Stomach (tissue), 8 donors: ENCODE measurements at regions not wholly inside any gene's neighbourhood (a gene's known extent, or its start where the extent isn't known, plus 50 kb on each side); places are given as distances from the start of the nearest gene placed in this dataset.

Source experiments
- DNase-seq, 2 donors: peaks; one replicate each; pipeline versions ENCODE4 v3.0.0 to v3.0.0-alpha.2; 2013 to 2019
- H3K27ac ChIP-seq, 5 donors: fragments of 200-600 bp in 4 of 5; sonication (generic) in 4 of 5; one replicate each; pipeline ENCODE4 v1.5.1; 2013 to 2019; ENCODE audit warnings: mild to moderate bottlenecking in 1 of 5, moderate library complexity in 1 of 5
- H3K27me3 ChIP-seq, 3 donors: fragments of 200-600 bp; sonication (generic); one replicate each; pipeline ENCODE4 v1.5.1; 2017 to 2019; ENCODE audit warnings: mixed run types in 1 of 3
- H3K36me3 ChIP-seq, 4 donors: fragments of 200-600 bp; sonication (generic); 1 replicate in 3 of 4; 2 replicates in 1 of 4; pipeline ENCODE4 v1.5.1; 2016 to 2019
- H3K4me1 ChIP-seq, 4 donors: fragments of 200-600 bp; sonication (generic); one replicate each; pipeline ENCODE4 v1.5.1; 2016 to 2019
- H3K4me3 ChIP-seq, 4 donors: fragments of 200-600 bp; sonication (generic) in 3 of 4; one replicate each; pipeline ENCODE4 v1.5.1; 2016 to 2019; ENCODE audit warnings: mild to moderate bottlenecking in 1 of 4
- H3K9me3 ChIP-seq, 4 donors: fragments of 200-600 bp; sonication (generic); one replicate each; pipeline ENCODE4 v1.5.1; 2016 to 2019
- CTCF ChIP-seq, 7 experiments: fragments of 450-650 bp in 4 of 7; fragments of 200-600 bp in 3 of 7; sonication (generic) in 3 of 7; IDR thresholded peaks; one replicate each; pipeline ENCODE4 v1.5.1; 2016 to 2019; ENCODE audit warnings: antibody characterized with exemption in 7 of 7, control low read depth in 2 of 7, mild to moderate bottlenecking in 1 of 7
- EP300 ChIP-seq: sonication (generic); formaldehyde crosslinking; IDR thresholded peaks from one replicate; pipeline ENCODE4 v1.6.1; 2017; ENCODE audit warnings: antibody characterized with exemption
- POLR2A ChIP-seq, 4 donors: fragments of 450-650 bp; IDR thresholded peaks; one replicate each; pipeline ENCODE4 v1.6.1; 2016; ENCODE audit warnings: antibody characterized with exemption in 4 of 4, control low read depth in 2 of 4, mild to moderate bottlenecking in 1 of 4, moderate library complexity in 1 of 4
- POLR2AphosphoS5 ChIP-seq, 3 donors: sonication (generic); formaldehyde crosslinking; IDR thresholded peaks; one replicate each; pipeline ENCODE4 v1.6.1; 2016; ENCODE audit warnings: antibody characterized with exemption in 3 of 3
- WGBS, 5 donors: extraction: QIAGEN DNeasy Blood & Tissue Kit in 3 of 5; methylation state at CpG; one replicate each; pipeline versions ENCODE4 v1.1.5 to v1.1.7; 2013 to 2018; 5-methylcytosine and 5-hydroxymethylcytosine counted together
- intact Hi-C: fragments of 100-400 bp; cut with DNase I; formaldehyde crosslinking; loops from one replicate; pipeline ENCODE4 v1.15.1; 2023; ENCODE audit warnings: low total_unique reads
- donor health status: healthy with polysubstance abuse.
- donor health status: Bipolar disorder and iron deficiency.
- donor health status: healthy.

DNA sequence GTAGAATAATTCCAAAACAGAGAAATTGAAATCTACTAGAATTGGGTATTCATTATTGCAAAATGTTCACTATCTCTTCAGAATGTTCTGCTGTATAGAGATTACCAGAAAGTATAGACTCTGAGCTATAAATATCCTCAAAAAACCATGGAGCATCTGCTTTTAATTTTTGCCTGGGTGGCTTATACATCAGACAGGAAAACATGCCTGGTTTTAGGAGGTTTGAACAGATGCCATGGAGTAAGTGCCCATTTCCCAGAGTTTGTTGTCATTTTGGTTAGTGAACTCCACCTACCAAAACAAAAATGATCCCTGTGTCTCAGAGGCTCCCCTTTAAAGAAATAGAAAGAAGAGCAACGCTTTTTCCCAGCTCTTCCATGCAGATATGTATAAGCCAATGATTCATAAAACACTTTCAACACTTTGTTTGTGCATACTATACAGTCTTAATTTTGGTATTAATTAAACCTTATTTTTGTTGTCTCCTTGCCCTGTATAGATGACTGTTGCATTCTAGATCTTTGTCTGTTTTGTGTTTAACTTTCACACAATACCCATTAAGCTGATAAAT is 68.7 kb downstream of the MEPE start:
- Histone ChIP-seq H3K27me3 (no peaks in the 10 kb centered on the region), H3K27ac (no peak overlapping the region), H3K4me1 (no peaks in the 10 kb centered on the region), H3K9me3 (no peaks in the 10 kb centered on the region), H3K4me3 (no peak overlapping the region), H3K36me3 (no peaks in the 10 kb centered on the region)
- TF ChIP-seq EP300: no peak
- no peak for TF ChIP-seq POLR2A (IDR thresholded peaks at IDR 0.05)
- TF ChIP-seq CTCF (IDR thresholded peaks at IDR 0.05): no peak
- TF ChIP-seq POLR2AphosphoS5 (IDR thresholded peaks at IDR 0.05): no peak
- no peak for DNase-seq
- intact Hi-C loops: no loop called here
- 71 to 87% (median 78%) methylated on average over 1 of the region's 1 CpG for WGBS, 5 donors

DNA sequence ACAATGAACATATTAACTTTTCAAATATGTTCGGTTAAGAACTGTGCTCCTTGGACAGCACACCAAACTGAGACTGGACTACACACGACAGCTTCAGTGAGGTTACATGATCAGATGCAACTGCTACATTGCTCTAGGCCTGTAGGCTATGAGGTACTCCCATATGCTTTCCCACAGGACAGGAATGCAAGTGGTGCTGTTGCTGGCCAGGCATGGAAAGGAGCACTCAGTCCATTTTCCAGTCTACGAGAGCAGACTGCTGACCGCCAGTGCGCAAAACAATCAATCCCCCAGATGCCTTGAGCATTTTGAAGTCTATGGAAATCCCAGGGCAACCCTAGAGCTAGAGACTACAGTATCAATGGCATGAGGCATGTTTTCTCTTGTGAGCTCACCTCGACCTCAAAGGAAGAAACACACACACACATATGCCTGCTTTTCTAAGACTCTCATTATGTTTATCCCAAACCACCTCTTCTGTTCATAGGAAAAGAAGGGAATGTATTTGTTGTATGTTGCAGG is 70.8 kb upstream of the SPP1 start:
- H3K27me3 ChIP-seq: no peaks in the 10 kb centered on the region
- 86 to 92% (median 90%) methylated on average over 6 of the region's 6 CpGs for WGBS, 5 donors
- no peak overlapping the region for H3K4me3 ChIP-seq
- DNase-seq: no peak
- no peak overlapping the region for H3K27ac ChIP-seq
- H3K36me3 ChIP-seq: no peaks in the 10 kb centered on the region
- TF ChIP-seq POLR2AphosphoS5 (IDR thresholded peaks at IDR 0.05) (no peak), POLR2A (IDR thresholded peaks at IDR 0.05) (no peak), EP300 (no peak), CTCF (IDR thresholded peaks at IDR 0.05) (no peak)
- H3K9me3 ChIP-seq: no peaks in the 10 kb centered on the region
- no peaks in the 10 kb centered on the region for H3K4me1 ChIP-seq
- intact Hi-C loops: no loop called here

GRCh38 chr4:87908336-87908735 is 67.2 kb upstream of the SPP1 start:
- H3K27me3 ChIP-seq: no peaks in the 10 kb centered on the region
- no peak overlapping the region for H3K27ac ChIP-seq
- no peak for TF ChIP-seq POLR2AphosphoS5 (IDR thresholded peaks at IDR 0.05)
- TF ChIP-seq EP300: no peak
- TF ChIP-seq POLR2A (IDR thresholded peaks at IDR 0.05): no peak
- no peak for TF ChIP-seq CTCF (IDR thresholded peaks at IDR 0.05)
- no peaks in the 10 kb centered on the region for H3K9me3 ChIP-seq
- 49 to 76% (median 55%) methylated on average over 1 of the region's 1 CpG for WGBS, 5 donors
- no peak for DNase-seq
- H3K4me1 ChIP-seq: peaks cover 0 to 19% (median 10%) of the 10 kb centered on the region in 4 donors
- no peak overlapping the region for H3K4me3 ChIP-seq
- intact Hi-C loops: no loop called here
- H3K36me3 ChIP-seq: no peaks in the 10 kb centered on the region

DNA sequence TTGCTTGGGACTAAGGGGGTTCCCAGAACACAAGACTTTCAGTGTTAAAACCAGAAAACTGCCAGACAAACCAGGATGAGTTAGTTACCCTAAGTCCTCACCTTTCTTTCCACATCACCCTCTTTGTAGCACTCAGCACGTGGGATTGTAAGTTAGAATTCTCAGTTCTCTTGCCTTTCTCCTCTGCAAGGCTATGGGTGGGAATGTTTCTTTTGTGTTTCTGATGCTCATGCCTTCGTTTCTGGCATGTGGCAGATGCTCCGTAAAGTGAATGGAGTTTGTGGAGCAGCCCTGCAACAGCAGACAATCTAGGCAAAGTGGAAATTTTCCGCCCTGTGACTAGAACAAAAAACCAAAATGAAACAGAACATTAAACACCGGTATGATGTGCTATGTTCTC is 64.7 kb upstream of the SPP1 start:
- H3K9me3 ChIP-seq: no peaks in the 10 kb centered on the region
- peak overlapping the region in 1 of 5 donors; percentile 1 for H3K27ac ChIP-seq
- H3K4me3 ChIP-seq: no peak overlapping the region
- peaks cover 0 to 19% (median 10%) of the 10 kb centered on the region in 4 donors for H3K4me1 ChIP-seq
- intact Hi-C loops: no loop called here
- TF ChIP-seq EP300: no peak
- no peak for TF ChIP-seq POLR2AphosphoS5 (IDR thresholded peaks at IDR 0.05)
- 59 to 73% (median 68%) methylated on average over 5 of the region's 5 CpGs for WGBS, 5 donors
- DNase-seq: no peak
- no peaks in the 10 kb centered on the region for H3K27me3 ChIP-seq
- H3K36me3 ChIP-seq: no peaks in the 10 kb centered on the region

GRCh38 chr4:87911252-87911774 is 64.2 kb upstream of the SPP1 start:
- DNase-seq: peak in 1 of 2 donors; percentile 32
- Histone ChIP-seq H3K36me3 (no peaks in the 10 kb centered on the region), H3K9me3 (no peaks in the 10 kb centered on the region), H3K27ac (peak overlapping the region in 1 of 5 donors; percentile 1), H3K4me1 (peaks cover 0 to 19% (median 10%) of the 10 kb centered on the region in 4 donors), H3K27me3 (no peaks in the 10 kb centered on the region), H3K4me3 (no peak overlapping the region)
- WGBS, 5 donors: 22 to 40% (median 27%) methylated on average over 4 of the region's 4 CpGs
- intact Hi-C loops: no loop called here
- TF ChIP-seq POLR2A (IDR thresholded peaks at IDR 0.05) (no peak), CTCF (IDR thresholded peaks at IDR 0.05) (no peak), POLR2AphosphoS5 (IDR thresholded peaks at IDR 0.05) (no peak), EP300 (no peak)
